NCI-H1694 (cell line): ENCODE measurements at regions not wholly inside any gene's neighbourhood (a gene's known extent, or its start where the extent isn't known, plus 50 kb on each side); places are given as distances from the start of the nearest gene placed in this dataset.
"Not testable (repeated sequence)": the region's sequence is repeated elsewhere in the genome, so short reads cannot be mapped to it uniquely, and the experiment has no call there.

Source experiments
- DNase-seq: peaks from one replicate; lab custom pipeline; 2025; lab: John Stamatoyannopoulos, UW

DNA sequence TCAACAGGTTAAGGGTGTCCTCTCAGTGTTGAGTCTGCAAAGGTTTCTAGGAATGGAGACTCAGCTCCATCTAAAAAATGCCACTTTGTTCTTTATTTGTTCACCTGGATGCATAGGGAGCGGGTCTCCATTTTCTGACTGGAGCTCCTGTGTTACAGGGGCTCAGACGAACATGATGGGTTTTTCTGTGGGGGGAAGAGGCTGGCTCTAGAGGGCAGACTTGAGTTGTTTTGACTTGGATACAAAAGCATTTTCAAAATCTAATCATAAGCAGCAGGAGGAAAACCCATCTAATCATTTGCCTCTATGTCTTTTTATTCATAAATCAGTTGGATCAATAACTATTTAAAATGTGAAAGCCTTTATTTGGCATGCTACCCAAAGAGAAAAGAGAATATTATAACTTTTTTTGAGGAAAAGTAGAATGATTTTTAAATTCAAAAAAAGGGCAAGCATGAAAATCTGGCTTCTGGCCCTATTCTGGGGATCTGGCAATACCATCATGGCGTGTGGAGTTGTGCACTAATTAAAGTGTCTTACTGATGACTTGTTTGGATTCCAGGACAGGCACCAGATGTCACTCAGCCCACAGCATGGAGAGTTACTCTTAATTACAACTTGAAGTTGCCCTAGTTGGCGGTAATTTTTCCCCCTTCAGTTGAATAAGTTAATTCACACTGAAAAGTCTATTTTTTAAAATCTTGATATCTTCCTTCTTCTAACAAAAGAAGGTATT lies 594.9 kb downstream of the REEP3 start:
- no peak for DNase-seq

DNA sequence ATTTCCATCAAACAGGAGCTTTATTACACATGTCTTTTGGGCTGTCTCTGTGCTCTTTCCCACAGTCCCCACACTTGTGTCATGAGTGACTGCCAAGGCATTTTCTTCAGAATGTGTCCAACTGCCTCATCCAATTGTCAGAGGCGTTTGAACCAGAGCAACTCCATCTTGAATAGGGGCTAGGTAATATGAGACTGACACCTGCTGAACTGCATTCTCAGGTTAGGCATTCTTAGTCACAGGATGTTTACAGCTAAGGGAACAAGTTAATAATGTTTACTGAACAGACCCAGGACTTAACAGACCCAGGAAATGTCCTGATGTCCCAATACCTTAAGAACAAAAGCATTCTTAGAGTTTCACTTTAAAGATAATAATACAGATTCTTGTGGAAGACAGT lies 595.5 kb downstream of the REEP3 start:
- no peak for DNase-seq

DNA sequence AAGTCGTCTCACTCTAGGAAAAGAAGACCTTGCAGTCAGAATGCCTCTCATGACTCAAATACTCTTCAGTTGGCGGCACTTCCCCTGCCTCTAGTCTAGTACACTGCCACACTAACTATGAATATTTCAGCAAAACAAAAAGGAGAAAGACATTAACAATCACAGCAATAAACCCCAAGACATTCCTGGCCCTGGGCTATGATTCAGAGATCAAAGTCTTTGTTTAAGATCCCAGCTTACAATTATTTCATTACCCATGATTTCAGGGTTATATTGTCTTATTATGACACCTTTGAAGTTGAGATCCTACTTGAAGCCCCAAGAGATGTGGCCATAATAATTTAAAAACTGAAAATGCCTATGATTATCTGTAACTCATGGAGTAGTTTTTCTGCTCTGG lies 597.5 kb downstream of the REEP3 start:
- DNase-seq, result no peak

DNA sequence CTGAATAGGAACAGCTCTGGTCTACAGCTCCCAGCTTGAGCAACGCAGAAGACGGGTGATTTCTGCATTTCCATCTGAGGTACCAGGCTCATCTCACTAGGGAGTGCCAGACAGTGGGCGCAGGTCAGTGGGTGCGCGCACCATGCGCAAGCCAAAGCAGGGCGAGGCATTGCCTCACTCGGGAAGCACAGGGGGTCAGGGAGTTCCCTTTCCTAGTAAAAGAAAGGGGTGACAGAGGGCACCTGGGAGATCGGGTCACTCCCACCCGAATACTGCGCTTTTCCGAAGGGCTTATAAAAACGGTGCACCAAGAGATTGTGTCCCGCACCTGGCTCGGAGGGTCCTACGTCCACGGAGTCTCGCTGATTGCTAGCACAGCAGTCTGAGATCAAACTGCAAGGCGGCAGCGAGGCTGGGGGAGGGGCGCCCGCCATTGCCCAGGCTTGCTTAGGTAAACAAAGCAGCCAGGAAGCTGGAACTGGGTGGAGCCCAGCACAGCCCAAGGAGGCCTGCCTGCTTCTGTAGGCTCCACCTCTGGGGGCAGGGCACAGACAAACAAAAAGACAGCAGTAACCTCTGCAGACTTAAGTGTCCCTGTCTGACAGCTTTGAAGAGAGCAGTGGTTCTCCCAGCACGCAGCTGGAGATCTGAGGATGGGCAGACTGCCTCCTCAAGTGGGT lies 599.2 kb downstream of the REEP3 start:
- DNase-seq, result not testable (repeated sequence)

DNA sequence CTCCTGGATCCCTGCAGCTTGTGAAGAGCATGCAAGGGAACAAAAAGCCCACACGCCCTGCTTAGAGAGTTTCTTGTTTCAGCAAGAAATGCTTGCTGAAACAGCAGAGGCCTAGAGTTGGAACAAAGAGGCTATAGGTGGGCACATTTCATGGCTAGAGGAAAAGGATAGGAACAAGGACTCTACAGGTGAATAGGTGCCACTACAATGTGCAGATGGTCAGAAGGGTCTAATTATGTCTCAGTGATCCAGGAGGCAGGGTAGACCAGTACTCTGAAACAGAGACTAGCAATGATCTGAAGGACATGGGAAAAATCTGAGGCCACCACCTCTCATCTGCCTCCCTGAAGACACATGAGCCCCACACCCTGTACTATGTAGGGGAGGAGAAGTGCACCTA lies 609.0 kb downstream of the REEP3 start:
- DNase-seq, result no peak

DNA sequence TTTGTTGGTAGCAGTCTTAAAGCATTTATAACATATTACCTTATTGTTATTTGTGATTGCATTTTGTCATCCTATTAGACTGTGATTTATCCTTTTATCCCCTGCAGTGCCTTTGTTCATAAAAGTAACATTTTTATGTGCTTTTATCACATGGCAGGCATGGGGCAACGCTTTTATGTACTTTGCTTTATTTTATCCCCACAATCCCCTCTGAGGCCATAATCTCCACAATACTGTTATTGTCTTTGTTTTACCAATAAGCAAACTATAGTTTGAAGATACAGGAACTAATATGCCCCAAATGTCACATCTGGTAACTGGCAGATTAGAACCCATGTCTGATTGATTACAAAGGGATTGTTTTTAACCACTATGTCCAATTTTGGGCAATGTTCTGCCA lies 613.5 kb downstream of the REEP3 start:
- DNase-seq, result no peak

DNA sequence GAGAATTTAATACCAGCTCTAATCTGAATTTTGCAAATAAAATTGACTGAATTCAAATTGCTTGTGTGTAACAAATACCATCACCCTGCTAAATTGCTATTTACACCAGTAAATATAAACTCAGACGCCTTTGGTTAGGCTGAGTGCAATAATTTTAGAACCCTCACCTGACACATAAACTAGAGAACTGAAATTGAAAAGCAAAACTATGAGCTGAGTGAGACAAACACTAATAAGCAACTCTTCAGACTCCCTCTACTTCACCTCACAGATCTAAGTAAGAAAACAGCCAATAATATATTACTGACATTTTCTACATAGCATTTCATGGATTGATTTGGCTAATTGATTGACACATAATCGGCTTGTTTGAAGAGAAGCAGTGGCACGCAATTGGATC lies 621.2 kb downstream of the REEP3 start:
- DNase-seq, result no peak

DNA sequence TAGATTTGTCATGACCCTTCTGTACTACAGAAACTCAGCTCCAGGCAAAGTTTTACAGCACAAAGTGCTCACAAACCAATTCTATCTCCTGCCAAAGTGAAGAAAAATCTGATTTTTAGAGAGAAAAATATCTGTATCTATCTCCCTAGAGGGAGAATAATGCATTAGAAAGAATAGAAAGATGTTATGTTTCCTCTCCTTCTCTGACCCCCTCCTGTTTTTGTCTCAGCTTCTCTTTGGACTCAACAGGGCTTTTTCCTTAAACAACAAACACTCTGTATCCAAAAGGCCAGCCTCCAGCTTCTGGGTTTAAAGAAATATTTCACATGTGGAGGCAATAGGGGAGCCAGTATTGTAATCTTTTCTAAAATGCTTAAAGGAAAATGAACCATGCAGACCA lies 627.4 kb downstream of the REEP3 start:
- DNase-seq, result no peak

DNA sequence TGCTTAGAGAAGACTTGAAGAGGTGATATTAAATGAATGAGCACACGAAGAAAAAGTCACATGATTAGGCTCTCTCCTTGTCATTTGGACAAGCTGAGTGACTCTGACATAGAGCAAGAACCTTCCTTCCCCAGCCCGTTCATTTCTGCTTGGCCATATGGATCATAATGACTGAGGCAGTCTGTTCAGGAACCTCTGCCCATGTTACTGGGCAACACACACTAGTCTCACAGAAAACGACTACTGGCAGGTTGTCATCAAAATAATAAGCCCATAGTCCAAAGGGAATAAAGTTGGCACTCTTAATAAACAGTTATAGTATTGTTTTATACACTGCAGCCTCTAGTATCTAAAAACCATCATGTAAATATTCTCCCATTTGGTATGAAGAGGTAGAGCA lies 635.0 kb downstream of the REEP3 start:
- DNase-seq, result no peak

DNA sequence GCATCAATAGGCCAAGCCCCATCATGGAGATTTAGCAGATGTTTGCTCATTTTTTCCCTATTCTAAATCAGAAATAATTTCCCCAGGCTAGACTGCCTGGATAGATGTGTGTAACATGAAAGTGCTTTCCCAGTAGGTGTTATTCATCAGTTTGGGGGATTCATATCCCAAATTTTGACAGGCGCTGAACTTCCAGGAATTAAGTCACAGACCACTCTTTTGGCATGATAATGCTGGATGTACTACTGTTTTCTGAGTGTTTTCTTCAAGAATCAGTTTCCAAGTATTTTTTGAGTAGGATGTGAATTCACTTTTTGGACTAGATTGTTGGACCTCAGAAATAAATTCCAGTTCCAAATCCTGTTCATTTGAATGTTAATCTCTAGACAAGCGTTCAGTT lies 637.4 kb downstream of the REEP3 start:
- DNase-seq, result no peak

DNA sequence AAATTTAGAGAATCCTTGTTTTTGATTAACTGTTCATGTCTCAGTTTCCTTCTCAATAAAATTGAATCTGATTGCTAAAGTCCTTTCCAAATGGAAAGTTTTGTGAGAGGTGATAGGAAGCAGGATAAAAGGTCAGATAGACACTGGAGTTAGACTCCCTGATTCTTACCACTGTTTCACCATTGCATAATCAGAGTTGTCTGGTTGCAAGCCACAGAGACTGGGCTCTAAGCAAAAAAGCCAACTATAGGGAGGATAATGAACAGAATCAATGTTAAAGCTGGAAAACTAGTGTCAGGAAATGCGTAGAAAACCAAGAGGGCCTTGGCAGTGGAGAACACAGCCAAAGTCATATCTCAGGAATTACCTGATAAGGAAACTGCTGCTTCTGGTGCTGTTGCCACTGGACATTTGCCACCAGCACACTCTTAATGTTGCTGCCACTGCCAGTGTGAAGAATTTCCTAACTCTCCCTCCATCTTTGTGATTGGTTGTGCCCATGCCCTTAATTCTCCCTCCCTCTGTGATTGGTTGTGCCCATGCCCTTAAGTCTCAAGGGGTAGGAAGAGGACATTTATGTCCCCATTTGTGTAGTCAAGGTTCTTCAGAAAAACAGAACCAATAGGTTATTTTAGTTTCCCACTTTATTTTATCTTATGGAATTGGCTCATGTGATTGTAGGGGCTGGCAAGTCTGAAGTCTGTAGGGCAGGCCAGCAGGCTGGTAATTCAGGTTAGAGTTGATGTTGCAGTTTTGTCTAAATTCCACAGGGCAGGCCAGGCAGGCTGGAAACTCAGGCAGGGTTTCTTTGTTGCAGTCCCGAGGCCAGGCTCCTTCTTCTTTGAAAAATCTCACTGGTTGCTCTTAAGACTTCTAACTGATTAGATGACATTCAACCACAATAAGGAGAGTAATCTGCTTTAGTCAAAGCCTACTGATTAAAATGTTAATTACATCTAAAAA lies 639.0 kb downstream of the REEP3 start:
- DNase-seq, result no peak

DNA sequence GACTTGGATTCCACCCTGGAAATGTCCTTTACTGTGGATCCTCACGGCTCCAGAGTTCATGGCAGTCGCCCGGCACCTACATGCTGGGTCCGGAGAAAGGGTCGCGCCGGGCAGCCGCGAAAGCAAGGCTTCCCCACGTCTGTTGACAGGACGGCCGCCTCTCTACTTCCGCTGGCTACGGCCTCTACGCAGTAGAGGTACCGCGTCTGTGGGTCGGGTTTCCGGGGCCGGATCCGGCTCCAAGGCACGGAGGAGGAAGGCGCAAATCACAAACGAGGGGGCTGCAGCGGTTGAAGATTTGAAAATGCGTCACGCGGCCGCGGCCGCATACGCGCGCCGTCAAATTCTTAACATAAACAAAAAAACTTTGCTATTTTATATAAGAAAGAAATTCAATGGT lies 649.6 kb downstream of the REEP3 start:
- no peak for DNase-seq

DNA sequence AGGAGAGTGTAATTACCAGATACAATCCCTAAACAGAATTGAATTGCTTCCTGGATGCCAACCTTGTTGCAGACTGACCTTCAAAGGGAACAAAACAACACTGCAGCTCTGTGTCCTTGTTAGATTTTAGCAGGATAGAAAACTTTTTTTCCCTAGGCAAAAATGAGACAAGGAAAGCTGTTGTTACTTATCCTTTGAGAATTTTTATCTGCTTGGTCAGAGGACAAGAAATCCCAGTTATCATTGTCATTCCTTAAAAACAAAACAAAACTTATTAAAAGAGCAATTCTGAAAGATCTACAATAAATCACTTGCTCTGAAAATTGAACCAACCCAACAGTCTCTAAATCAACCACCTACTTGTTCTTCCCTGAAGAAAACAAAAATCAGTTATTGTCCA lies 652.6 kb downstream of the REEP3 start:
- DNase-seq, result no peak

DNA sequence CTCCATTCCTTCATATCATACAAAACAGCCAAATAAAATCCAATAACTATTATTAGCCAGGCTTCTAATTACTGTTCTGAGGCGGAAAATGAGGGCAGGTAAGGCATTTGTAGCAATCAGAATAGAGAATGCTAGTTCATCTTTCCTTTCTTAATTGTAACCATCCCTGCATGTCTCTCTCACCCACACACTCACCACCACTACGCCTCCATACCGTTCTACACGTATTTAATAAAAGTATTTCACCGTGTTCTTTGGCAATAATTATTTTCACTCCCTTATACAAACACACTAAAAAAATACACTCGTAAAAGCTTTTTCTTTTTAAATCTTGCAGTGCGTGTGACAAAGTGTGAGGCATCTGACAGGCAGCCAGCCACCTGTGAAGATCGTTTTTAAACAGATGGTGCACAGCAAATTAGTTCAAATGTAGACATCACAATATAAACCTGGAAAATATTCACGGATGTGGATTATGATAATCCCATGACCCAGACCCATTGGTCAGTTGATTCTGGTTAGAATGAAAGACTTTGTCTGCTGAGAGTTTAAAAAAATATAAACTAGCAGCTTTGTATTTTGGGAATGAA lies 653.6 kb downstream of the REEP3 start:
- no peak for DNase-seq

DNA sequence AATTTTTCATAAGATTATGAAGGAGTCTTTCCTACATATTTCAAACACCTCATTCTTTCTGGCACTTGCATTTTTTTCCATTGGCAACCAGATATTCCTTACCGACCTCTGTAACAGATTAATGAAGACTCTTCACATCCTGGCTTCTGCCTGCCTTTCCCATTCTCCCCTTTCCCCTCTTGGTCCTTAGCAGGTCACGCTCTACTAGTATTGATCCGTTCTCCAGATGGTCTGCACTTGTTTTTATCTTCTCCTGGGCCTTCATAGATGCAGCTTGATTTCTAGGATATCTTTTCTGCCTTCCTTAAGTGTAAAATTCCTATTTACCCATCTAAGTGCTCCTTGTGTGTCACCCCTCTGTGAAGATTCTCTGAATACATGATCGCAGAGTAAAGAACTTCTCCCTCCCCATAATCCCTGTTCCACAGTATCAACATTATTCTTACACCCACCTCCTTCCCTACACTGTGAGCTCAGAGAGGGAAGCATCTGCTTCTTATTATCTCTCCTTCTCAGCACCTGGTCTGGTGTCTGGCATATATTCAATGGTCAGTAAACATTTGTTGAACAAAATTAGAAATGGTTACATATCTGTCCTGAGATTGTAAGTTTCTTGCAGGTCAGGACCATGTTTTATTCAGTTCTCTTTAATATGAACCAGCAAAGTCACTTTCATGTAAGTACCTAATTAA lies 654.2 kb downstream of the REEP3 start:
- no peak for DNase-seq

DNA sequence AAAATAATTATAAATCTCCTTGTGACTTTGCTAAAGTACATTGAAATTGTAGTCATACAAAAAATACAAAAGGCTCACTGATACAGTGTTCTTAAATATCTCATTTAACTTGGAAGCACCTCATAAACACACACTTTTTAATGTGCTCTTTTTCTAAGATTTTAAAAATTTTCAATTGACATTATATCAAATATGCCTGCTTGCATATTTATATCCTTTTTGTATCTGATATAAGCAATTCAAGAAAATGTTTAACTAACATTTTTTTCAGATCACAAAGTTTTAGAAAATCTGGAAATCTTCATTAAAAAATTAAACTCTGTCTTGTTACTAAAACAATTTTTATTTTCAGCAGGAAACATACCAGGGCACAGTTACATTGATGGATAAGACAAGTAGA lies 661.5 kb downstream of the REEP3 start:
- no peak for DNase-seq

DNA sequence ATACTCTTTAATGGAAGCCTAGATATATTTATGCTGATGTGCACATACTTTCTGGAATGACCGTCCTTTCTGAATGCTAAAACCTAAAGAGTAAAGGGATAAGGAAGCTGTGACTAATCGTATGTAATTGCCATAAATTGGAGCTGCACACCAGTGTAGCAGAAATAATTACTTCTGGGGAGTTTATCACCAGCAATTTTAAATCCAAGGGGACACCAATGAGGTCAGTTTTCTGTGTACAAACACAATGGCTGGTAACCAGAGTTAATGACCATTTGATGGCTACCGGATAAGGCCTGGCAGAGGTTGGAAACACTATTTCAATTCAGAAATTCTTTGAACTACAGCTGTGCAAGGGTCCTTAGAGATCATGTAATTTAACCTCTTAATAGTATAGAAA lies 670.1 kb downstream of the REEP3 start:
- no peak for DNase-seq

DNA sequence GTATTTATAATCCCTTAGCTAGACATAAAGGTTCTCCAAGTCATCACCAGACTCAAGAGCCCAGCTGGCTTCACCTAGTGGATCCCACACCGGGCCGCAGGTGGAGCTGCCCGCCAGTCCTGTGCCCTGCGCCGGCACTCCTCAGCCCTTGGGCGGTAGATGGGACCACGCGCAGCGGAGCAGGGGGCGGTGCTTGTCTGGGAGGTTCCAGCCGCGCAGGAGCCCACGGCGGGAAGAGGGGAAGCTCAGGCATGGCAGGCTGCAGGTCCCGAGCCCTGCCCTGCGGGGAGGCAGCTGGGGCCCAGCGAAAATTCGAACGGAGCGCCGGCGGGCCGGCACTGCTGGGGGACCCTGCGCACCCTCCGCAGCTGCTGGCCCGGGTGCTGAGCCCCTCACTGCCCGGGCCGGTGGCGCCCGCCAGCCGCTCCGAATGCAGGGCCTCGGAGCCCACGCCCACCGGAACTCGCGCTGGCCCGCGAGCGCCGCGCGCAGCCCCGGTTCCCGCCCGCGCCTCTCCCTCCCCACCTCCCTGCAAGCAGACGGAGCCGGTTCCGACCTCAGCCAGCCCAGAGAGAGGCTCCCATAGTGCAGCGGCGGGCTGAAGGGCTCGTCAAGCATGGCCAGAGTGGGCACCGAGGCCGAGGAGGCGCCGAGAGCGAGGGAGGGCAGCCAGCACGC lies 675.6 kb downstream of the REEP3 start:
- no peak for DNase-seq

DNA sequence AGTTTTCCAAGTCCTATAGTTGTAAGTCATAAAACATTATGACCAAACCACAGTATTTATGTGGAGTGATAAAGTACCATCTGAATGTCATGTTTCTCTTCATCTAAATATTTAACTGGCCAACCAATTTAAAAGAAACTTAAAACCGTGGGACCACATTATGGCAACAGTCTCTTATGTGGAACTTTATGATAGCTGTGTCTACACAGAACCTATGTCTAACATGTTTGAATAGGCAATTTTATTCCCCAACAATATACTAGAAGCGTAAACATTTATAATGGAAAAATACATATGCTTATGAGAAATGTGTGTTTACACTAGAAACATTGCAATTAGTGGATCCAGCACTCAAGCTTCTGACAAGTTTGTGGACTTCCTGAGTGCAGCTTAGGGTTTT lies 680.7 kb downstream of the REEP3 start:
- no peak for DNase-seq

DNA sequence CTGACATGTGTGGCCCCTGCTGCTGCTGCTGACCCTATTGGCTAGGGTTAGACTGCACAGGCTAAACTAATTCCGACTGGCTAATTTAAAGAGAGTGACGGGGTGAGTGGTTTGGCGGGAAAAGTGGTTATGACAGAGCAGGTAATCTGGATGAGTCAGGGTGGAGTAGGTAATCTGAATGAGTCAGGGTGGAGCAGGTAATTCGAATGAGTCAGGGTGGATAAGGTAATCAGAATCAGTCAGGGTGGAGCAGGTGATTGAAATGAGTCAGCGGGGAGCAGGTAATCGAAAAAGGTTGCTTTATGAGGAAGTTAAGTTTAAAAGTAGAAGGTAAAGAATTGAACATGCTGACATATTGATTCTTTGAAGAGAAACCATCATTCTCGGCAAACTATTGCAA lies 683.3 kb downstream of the REEP3 start:
- not testable (repeated sequence) for DNase-seq

DNA sequence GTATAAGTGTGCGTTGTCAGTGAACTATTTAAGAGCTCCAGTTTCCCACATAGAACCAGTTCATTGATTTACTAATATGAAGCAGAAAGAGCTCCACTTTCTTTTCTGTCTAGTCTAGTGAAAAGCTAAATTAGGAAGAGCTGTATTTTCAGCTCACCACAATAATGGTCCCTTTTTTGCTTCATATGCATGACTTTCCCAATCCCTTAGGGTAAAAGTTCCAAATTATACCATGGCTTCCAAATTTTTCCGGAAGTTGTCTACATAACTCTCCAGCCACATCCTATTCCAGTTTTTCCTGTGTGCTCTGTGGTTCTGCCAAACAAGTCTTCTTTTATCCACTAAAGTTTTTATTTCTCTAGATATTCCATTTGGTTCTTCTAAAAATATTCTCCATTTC lies 685.2 kb downstream of the REEP3 start:
- DNase-seq, result no peak
